Peyer's patch (tissue), 4 donors: ENCODE measurements at regions not wholly inside any gene's neighbourhood (a gene's known extent, or its start where the extent isn't known, plus 50 kb on each side); places are given as distances from the start of the nearest gene placed in this dataset.
A peak's percentile ranks its signal among the peaks of the same experiment; 100 is the strongest.

Source experiments
- DNase-seq, 3 donors: peaks; one replicate each; pipeline ENCODE4 v3.0.0-alpha.2; 2017 to 2019
- H3K27ac ChIP-seq, 4 donors: fragments of 200-600 bp; sonication (generic); one replicate each; pipeline ENCODE4 v1.5.1; 2016 to 2019
- H3K27me3 ChIP-seq, 2 donors: fragments of 200-600 bp; sonication (generic); one replicate each; pipeline ENCODE4 v1.5.1; 2019
- H3K36me3 ChIP-seq, 3 donors: fragments of 200-600 bp; sonication (generic); one replicate each; pipeline ENCODE4 v1.5.1; 2016 to 2019
- H3K4me1 ChIP-seq, 4 donors: fragments of 200-600 bp; sonication (generic); one replicate each; pipeline ENCODE4 v1.5.1; 2016 to 2019
- H3K4me3 ChIP-seq, 4 donors: fragments of 200-600 bp; sonication (generic); 1 replicate in 3 of 4; 2 replicates in 1 of 4; pipeline ENCODE4 v1.5.1; 2016 to 2019; ENCODE audit warnings: mild to moderate bottlenecking in 1 of 4
- H3K9me3 ChIP-seq, 4 donors: fragments of 200-600 bp; sonication (generic); one replicate each; pipeline ENCODE4 v1.5.1; 2016 to 2019; ENCODE audit warnings: mild to moderate bottlenecking in 1 of 4
- CTCF ChIP-seq, 6 experiments: fragments of 450-650 bp in 4 of 6; fragments of 200-600 bp in 2 of 6; sonication (generic) in 1 of 6; IDR thresholded peaks; one replicate each; pipeline ENCODE4 v1.5.1; 2017 to 2019; ENCODE audit warnings: antibody characterized with exemption in 6 of 6, mild to moderate bottlenecking in 3 of 6, moderate library complexity in 1 of 6
- POLR2A ChIP-seq, 2 donors: fragments of 450-650 bp; IDR thresholded peaks; one replicate each; pipeline ENCODE4 v1.5.1; 2017; ENCODE audit warnings: antibody characterized with exemption in 2 of 2, mild to moderate bottlenecking in 2 of 2, moderate library complexity in 2 of 2

- Histone ChIP-seq H3K27me3 (no peaks in the 10 kb centered on the region), H3K27ac (peak overlapping the region in 1 of 4 donors; percentile 16), H3K4me3 (no peak overlapping the region), H3K4me1 (no peaks in the 10 kb centered on the region), H3K9me3 (no peaks in the 10 kb centered on the region), H3K36me3 (no peaks in the 10 kb centered on the region)
- no peak for DNase-seq
- TF ChIP-seq CTCF (IDR thresholded peaks at IDR 0.05) (no peak), POLR2A (IDR thresholded peaks at IDR 0.05) (no peak)
These were observed 65.4 kb upstream of the IPO9 start for GRCh38 chr1:201763455-201764140.

- H3K36me3 ChIP-seq, result no peaks in the 10 kb centered on the region
- no peak overlapping the region for H3K4me3 ChIP-seq
- no peaks in the 10 kb centered on the region for H3K27me3 ChIP-seq
- no peak for DNase-seq
- H3K27ac ChIP-seq, result no peak overlapping the region
- no peaks in the 10 kb centered on the region for H3K9me3 ChIP-seq
- TF ChIP-seq POLR2A (IDR thresholded peaks at IDR 0.05) (no peak), CTCF (IDR thresholded peaks at IDR 0.05) (no peak)
- no peaks in the 10 kb centered on the region for H3K4me1 ChIP-seq
These were observed 64.8 kb upstream of the IPO9 start for GRCh38 chr1:201764166-201764565.

GRCh38 chr1:201764579-201764978 lies 64.4 kb upstream of the IPO9 start:
- no peaks in the 10 kb centered on the region for H3K36me3 ChIP-seq
- H3K4me1 ChIP-seq, result no peaks in the 10 kb centered on the region
- no peaks in the 10 kb centered on the region for H3K27me3 ChIP-seq
- no peaks in the 10 kb centered on the region for H3K9me3 ChIP-seq
- TF ChIP-seq POLR2A (IDR thresholded peaks at IDR 0.05) (no peak), CTCF (IDR thresholded peaks at IDR 0.05) (no peak)
- DNase-seq, result no peak
- no peak overlapping the region for H3K27ac ChIP-seq
- H3K4me3 ChIP-seq, result no peak overlapping the region

GRCh38 chr1:201766131-201766866 lies 62.7 kb upstream of the IPO9 start:
- H3K9me3 ChIP-seq, result peaks cover 0 to 3% (median 0%) of the 10 kb centered on the region in 4 donors
- no peaks in the 10 kb centered on the region for H3K4me1 ChIP-seq
- no peak for DNase-seq
- H3K27ac ChIP-seq, result peak overlapping the region in 2 of 4 donors; percentile 12 to 22
- no peak overlapping the region for H3K4me3 ChIP-seq
- no peaks in the 10 kb centered on the region for H3K36me3 ChIP-seq
- TF ChIP-seq CTCF (IDR thresholded peaks at IDR 0.05) (no peak), POLR2A (IDR thresholded peaks at IDR 0.05) (no peak)
- no peaks in the 10 kb centered on the region for H3K27me3 ChIP-seq

- Histone ChIP-seq H3K27ac (no peak overlapping the region), H3K27me3 (no peaks in the 10 kb centered on the region), H3K9me3 (peaks cover 0 to 3% (median 0%) of the 10 kb centered on the region in 4 donors), H3K4me1 (no peaks in the 10 kb centered on the region), H3K4me3 (no peak overlapping the region), H3K36me3 (no peaks in the 10 kb centered on the region)
- TF ChIP-seq CTCF (IDR thresholded peaks at IDR 0.05), result no peak
- TF ChIP-seq POLR2A (IDR thresholded peaks at IDR 0.05), result no peak
- no peak for DNase-seq
These were observed 61.6 kb upstream of the IPO9 start for GRCh38 chr1:201767339-201767738.
